ENCODE measurements at regions not wholly inside any gene's neighbourhood (a gene's known extent, or its start where the extent isn't known, plus 50 kb on each side); places are given as distances from the start of the nearest gene placed in this dataset.

DNA sequence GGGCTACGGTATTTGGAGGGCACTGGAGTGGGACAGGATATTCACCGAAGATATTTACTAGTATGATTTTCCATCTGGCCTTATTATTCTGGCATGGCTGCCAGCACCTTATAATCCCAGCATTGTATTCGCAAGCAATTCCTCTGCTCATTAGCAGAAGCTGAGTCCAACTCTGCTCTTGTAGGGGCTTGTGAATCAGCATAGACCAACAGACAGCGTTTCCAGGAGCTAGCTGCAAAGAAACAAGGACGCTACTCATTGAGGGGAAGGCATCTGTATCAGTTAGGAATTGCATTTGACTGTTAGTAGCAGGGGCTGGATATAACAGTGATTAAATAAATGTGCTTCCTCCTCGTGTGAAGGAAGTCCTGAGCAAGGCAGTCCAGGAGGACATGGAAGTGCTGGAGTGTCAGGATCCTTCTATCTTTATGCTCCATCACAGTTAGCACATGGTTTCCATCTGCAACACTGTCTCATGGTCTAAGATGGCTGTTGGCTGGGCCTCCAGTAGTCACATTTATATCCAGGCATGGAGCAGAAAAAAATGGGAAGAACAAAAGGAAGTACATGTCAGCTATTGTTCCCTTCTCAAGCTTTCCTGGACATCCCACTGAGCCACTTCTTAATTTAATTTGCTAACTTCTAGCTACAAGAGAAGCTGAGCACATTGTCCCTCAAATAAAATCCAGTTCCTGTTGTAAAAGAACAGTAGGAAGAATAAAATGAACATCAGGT, 214.1 kb downstream of the C1D start:
- no CpG with 5 or more reads among the region's 6 CpGs for WGBS, 2 donors (ENCODE audit: extremely low coverage in 2 of 2, insufficient read length in 2 of 2, insufficient replicate concordance in 1 of 2)
- H3K4ac ChIP-seq (ENCODE audit: low read length), result no peak overlapping the region
- H3K9me3 ChIP-seq (replicated peaks in 1 of 2; ENCODE audit: control insufficient read depth in 2 of 2, insufficient read depth in 1 of 2, low read depth in 1 of 2, low read length in 2 of 2), result no peaks in the 10 kb centered on the region
- H3K14ac ChIP-seq (ENCODE audit: low read length), result no peak overlapping the region
- no peak overlapping the region for H3K4me3 ChIP-seq (ENCODE audit: low read length in 2 of 2)
- no peak overlapping the region for H3K4me2 ChIP-seq (ENCODE audit: insufficient read depth, low read length, poor library complexity, severe bottlenecking)
- peaks cover 0 to 5% of the 10 kb centered on the region in 2 donors for H3K4me1 ChIP-seq (ENCODE audit: control insufficient read depth in 2 of 2, insufficient read depth in 1 of 2, low read depth in 1 of 2, low read length in 2 of 2)
- H2AFZ ChIP-seq (ENCODE audit: low read length), result no peak overlapping the region
- H3K9ac ChIP-seq (ENCODE audit: low read depth, low read length, poor library complexity), result no peak overlapping the region
- no peak for DNase-seq (ENCODE audit: low spot score)
- H4K91ac ChIP-seq (ENCODE audit: low read depth, low read length, poor library complexity), result no peak overlapping the region
- no peaks in the 10 kb centered on the region for H3K27me3 ChIP-seq (ENCODE audit: control insufficient read depth in 3 of 3, insufficient read depth in 3 of 3, low read depth in 1 of 3, low read length in 3 of 3)
- H3K23ac ChIP-seq (ENCODE audit: low read depth, low read length, poor library complexity), result no peak overlapping the region
- H2BK15ac ChIP-seq (ENCODE audit: low read length), result no peak overlapping the region
- no peak overlapping the region for H2AK5ac ChIP-seq (ENCODE audit: low read depth, low read length)
- H2BK120ac ChIP-seq (ENCODE audit: low read depth, low read length), result no peak overlapping the region
- no peak overlapping the region for H2BK5ac ChIP-seq (ENCODE audit: low read length)
- H3K27ac ChIP-seq (replicated peaks; ENCODE audit: low read length), result no peak overlapping the region
- no peak overlapping the region for H4K8ac ChIP-seq (ENCODE audit: low read depth, low read length)
- no peak overlapping the region for H3K18ac ChIP-seq (ENCODE audit: low read length)
- H3K79me1 ChIP-seq (ENCODE audit: low read depth, low read length), result no peaks in the 10 kb centered on the region
- H2BK12ac ChIP-seq (ENCODE audit: low read length), result no peak overlapping the region
- H3K36me3 ChIP-seq (replicated peaks in 1 of 2; ENCODE audit: control insufficient read depth in 2 of 2, insufficient read depth in 2 of 2, low read length in 2 of 2), result no peaks in the 10 kb centered on the region

DNA sequence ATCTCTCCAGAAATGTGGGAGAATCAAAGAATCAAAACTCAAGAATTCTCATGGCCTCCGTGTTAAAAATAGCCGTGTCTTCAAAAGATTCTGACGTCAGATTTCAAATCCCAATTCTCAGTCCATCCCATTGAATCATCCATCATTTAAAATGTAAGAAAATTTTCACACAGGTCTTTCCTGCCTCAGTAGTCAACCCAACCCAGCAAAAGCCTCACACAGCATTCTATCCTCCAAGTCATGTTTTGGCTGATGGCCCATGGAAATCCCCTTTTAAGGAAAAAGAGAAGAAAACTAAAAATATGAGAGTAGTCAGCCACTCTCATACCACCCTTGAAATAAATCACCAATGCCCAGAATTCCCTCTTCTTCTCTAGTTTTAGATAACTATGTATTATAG, 211.8 kb downstream of the C1D start:
- Histone ChIP-seq H2AK5ac (ENCODE audit: low read depth, low read length) (no peak overlapping the region), H3K4ac (ENCODE audit: low read length) (no peak overlapping the region), H3K4me2 (ENCODE audit: insufficient read depth, low read length, poor library complexity, severe bottlenecking) (no peak overlapping the region), H3K9me3 (replicated peaks in 1 of 2; ENCODE audit: control insufficient read depth in 2 of 2, insufficient read depth in 1 of 2, low read depth in 1 of 2, low read length in 2 of 2) (no peaks in the 10 kb centered on the region), H3K27me3 (ENCODE audit: control insufficient read depth in 3 of 3, insufficient read depth in 3 of 3, low read depth in 1 of 3, low read length in 3 of 3) (no peaks in the 10 kb centered on the region), H3K9ac (ENCODE audit: low read depth, low read length, poor library complexity) (no peak overlapping the region), H2AFZ (ENCODE audit: low read length) (no peak overlapping the region), H3K14ac (ENCODE audit: low read length) (no peak overlapping the region), H4K8ac (ENCODE audit: low read depth, low read length) (no peak overlapping the region), H3K18ac (ENCODE audit: low read length) (no peak overlapping the region), H3K4me3 (ENCODE audit: low read length in 2 of 2) (no peak overlapping the region), H2BK15ac (ENCODE audit: low read length) (no peak overlapping the region), H4K91ac (ENCODE audit: low read depth, low read length, poor library complexity) (no peak overlapping the region), H3K4me1 (ENCODE audit: control insufficient read depth in 2 of 2, insufficient read depth in 1 of 2, low read depth in 1 of 2, low read length in 2 of 2) (peaks cover 0 to 3% of the 10 kb centered on the region in 2 donors), H2BK120ac (ENCODE audit: low read depth, low read length) (no peak overlapping the region), H2BK12ac (ENCODE audit: low read length) (no peak overlapping the region), H2BK5ac (ENCODE audit: low read length) (no peak overlapping the region), H3K23ac (ENCODE audit: low read depth, low read length, poor library complexity) (no peak overlapping the region), H3K36me3 (replicated peaks in 1 of 2; ENCODE audit: control insufficient read depth in 2 of 2, insufficient read depth in 2 of 2, low read length in 2 of 2) (no peaks in the 10 kb centered on the region), H3K27ac (replicated peaks; ENCODE audit: low read length) (no peak overlapping the region), H3K79me1 (ENCODE audit: low read depth, low read length) (no peaks in the 10 kb centered on the region)
- no CpG with 5 or more reads among the region's 3 CpGs for whole genome bisulfite sequencing, 2 donors (ENCODE audit: extremely low coverage in 2 of 2, insufficient read length in 2 of 2, insufficient replicate concordance in 1 of 2)
- DNase-seq (ENCODE audit: low spot score), result no peak

DNA sequence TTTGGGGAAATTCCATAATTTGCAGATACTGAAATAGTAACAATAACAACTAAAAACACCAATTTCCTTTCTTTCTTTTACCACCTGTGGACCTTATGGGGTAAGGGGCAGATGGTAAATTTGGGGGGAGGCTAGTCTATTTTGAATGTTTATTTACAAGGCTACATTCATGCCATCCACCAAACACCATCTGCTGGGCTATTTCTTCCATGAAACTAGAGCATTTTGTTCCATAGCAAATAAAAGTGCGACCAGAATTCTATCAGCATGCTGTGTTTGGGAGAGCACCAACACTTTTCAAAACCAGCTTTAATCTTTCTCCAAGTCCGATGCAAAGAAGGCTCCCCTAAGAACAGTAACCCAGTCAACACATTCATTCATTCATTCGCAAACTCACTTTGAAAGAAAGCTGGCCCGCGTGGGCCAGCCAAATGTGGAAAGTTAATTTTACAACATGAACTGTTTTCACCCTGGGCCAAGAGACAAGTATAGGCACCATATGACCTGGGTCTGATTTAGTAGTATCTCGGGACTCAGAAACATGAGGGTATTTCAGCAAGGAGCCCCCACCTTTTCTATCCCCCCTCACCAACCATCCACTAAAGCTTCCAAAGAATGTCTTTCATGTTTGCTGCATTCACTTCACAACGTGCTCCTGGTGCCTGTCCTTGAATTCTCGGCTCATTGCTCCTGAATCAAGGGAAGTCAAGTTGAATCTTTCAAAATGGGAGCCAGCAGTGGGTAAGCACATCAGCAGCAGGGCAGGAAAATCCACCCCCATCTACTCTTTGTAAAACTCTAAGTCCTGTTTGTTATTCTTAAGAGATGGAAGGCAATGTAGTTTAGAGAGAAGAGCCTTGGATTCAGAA, 210.6 kb downstream of the C1D start:
- Histone ChIP-seq H4K8ac (ENCODE audit: low read depth, low read length) (no peak overlapping the region), H3K27ac (replicated peaks; ENCODE audit: low read length) (no peak overlapping the region), H3K27me3 (ENCODE audit: control insufficient read depth in 3 of 3, insufficient read depth in 3 of 3, low read depth in 1 of 3, low read length in 3 of 3) (no peaks in the 10 kb centered on the region), H2AFZ (ENCODE audit: low read length) (no peak overlapping the region), H3K18ac (ENCODE audit: low read length) (no peak overlapping the region), H2BK15ac (ENCODE audit: low read length) (no peak overlapping the region), H3K4me2 (ENCODE audit: insufficient read depth, low read length, poor library complexity, severe bottlenecking) (no peak overlapping the region), H2BK120ac (ENCODE audit: low read depth, low read length) (no peak overlapping the region), H2AK5ac (ENCODE audit: low read depth, low read length) (no peak overlapping the region), H3K4me1 (ENCODE audit: control insufficient read depth in 2 of 2, insufficient read depth in 1 of 2, low read depth in 1 of 2, low read length in 2 of 2) (peaks cover 0 to 3% of the 10 kb centered on the region in 2 donors), H4K91ac (ENCODE audit: low read depth, low read length, poor library complexity) (no peak overlapping the region), H3K9me3 (replicated peaks in 1 of 2; ENCODE audit: control insufficient read depth in 2 of 2, insufficient read depth in 1 of 2, low read depth in 1 of 2, low read length in 2 of 2) (no peaks in the 10 kb centered on the region), H3K4me3 (ENCODE audit: low read length in 2 of 2) (no peak overlapping the region), H2BK12ac (ENCODE audit: low read length) (no peak overlapping the region), H3K79me1 (ENCODE audit: low read depth, low read length) (no peaks in the 10 kb centered on the region), H2BK5ac (ENCODE audit: low read length) (no peak overlapping the region), H3K36me3 (replicated peaks in 1 of 2; ENCODE audit: control insufficient read depth in 2 of 2, insufficient read depth in 2 of 2, low read length in 2 of 2) (no peaks in the 10 kb centered on the region), H3K4ac (ENCODE audit: low read length) (no peak overlapping the region), H3K23ac (ENCODE audit: low read depth, low read length, poor library complexity) (no peak overlapping the region), H3K9ac (ENCODE audit: low read depth, low read length, poor library complexity) (no peak overlapping the region), H3K14ac (ENCODE audit: low read length) (no peak overlapping the region)
- DNase-seq (ENCODE audit: low spot score), result no peak
- no CpG with 5 or more reads among the region's 8 CpGs for WGBS, 2 donors (ENCODE audit: extremely low coverage in 2 of 2, insufficient read length in 2 of 2, insufficient replicate concordance in 1 of 2)

DNA sequence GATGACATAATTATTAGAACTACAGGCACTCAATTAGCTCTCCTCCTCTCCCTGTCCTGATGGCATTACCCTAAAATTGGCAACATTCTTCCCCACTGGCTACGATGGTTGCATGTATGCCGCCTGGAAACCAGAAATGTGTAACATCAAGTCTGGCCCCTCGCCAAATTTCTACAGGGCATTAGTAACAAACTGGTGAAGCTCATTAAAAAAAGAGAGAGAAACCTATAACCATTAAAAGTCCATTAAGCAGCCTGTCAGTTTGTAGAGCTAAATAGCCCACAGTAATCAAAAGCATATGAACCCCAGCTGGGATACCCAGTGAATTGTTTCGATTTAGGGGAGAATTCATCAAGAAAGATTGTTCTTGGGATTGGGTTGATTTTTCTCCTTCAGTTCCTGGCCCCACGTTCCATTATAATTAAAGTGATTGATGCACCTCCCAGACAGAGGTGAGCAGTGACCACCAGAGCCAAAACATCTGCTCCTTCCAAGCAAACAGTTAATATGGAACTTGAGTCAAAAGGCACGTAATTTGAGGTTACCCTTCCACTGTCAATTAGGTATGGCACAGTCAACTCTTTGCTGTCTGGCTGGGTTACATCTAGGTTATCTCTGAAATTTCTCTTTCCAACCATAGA, 208.6 kb downstream of the C1D start:
- Histone ChIP-seq H3K18ac (ENCODE audit: low read length) (no peak overlapping the region), H3K9me3 (replicated peaks in 1 of 2; ENCODE audit: control insufficient read depth in 2 of 2, insufficient read depth in 1 of 2, low read depth in 1 of 2, low read length in 2 of 2) (no peaks in the 10 kb centered on the region), H2BK120ac (ENCODE audit: low read depth, low read length) (no peak overlapping the region), H3K27ac (replicated peaks; ENCODE audit: low read length) (no peak overlapping the region), H3K4me1 (ENCODE audit: control insufficient read depth in 2 of 2, insufficient read depth in 1 of 2, low read depth in 1 of 2, low read length in 2 of 2) (no peaks in the 10 kb centered on the region), H3K14ac (ENCODE audit: low read length) (no peak overlapping the region), H2BK5ac (ENCODE audit: low read length) (no peak overlapping the region), H4K91ac (ENCODE audit: low read depth, low read length, poor library complexity) (no peak overlapping the region), H3K27me3 (ENCODE audit: control insufficient read depth in 3 of 3, insufficient read depth in 3 of 3, low read depth in 1 of 3, low read length in 3 of 3) (no peaks in the 10 kb centered on the region), H3K9ac (ENCODE audit: low read depth, low read length, poor library complexity) (no peak overlapping the region), H2AFZ (ENCODE audit: low read length) (no peak overlapping the region), H4K8ac (ENCODE audit: low read depth, low read length) (no peak overlapping the region), H2BK12ac (ENCODE audit: low read length) (no peak overlapping the region), H2BK15ac (ENCODE audit: low read length) (no peak overlapping the region), H2AK5ac (ENCODE audit: low read depth, low read length) (no peak overlapping the region), H3K4me3 (ENCODE audit: low read length in 2 of 2) (no peak overlapping the region), H3K4me2 (ENCODE audit: insufficient read depth, low read length, poor library complexity, severe bottlenecking) (no peak overlapping the region), H3K79me1 (ENCODE audit: low read depth, low read length) (no peaks in the 10 kb centered on the region), H3K4ac (ENCODE audit: low read length) (no peak overlapping the region), H3K23ac (ENCODE audit: low read depth, low read length, poor library complexity) (no peak overlapping the region), H3K36me3 (replicated peaks in 1 of 2; ENCODE audit: control insufficient read depth in 2 of 2, insufficient read depth in 2 of 2, low read length in 2 of 2) (no peaks in the 10 kb centered on the region)
- no CpG with 5 or more reads among the region's 6 CpGs for WGBS, 2 donors (ENCODE audit: extremely low coverage in 2 of 2, insufficient read length in 2 of 2, insufficient replicate concordance in 1 of 2)
- no peak for DNase-seq (ENCODE audit: low spot score)
